ENCODE measurements at regions not wholly inside any gene's neighbourhood (a gene's known extent, or its start where the extent isn't known, plus 50 kb on each side); places are given as distances from the start of the nearest gene placed in this dataset.
"Not testable (repeated sequence)": the region's sequence is repeated elsewhere in the genome, so short reads cannot be mapped to it uniquely, and the experiment has no call there.

GRCh38 chr2:582289-582688 is 94.9 kb downstream of the TMEM18 start:
- not testable (repeated sequence) for H2BK5ac ChIP-seq (ENCODE audit: low read depth, low read length, poor library complexity); H4K12ac ChIP-seq (ENCODE audit: low read depth, low read length); H3K9me3 ChIP-seq (ENCODE audit: insufficient read depth, low read depth, low read length); H2BK12ac ChIP-seq (ENCODE audit: low read length); H3K4me2 ChIP-seq (ENCODE audit: low read length); H2BK120ac ChIP-seq (ENCODE audit: insufficient read depth, low read length, poor library complexity); H3K4me3 ChIP-seq (ENCODE audit: low read depth, low read length); H3K18ac ChIP-seq (ENCODE audit: low read length); H3K79me1 ChIP-seq (ENCODE audit: low read length); H3K36me3 ChIP-seq (ENCODE audit: control insufficient read depth in 1 of 2, insufficient read depth in 2 of 2, low read length in 2 of 2); H3K14ac ChIP-seq (ENCODE audit: low read length); DNase-seq; H3K23ac ChIP-seq (ENCODE audit: low read length); H3K9ac ChIP-seq (ENCODE audit: low read length); H3K27ac ChIP-seq (ENCODE audit: low read depth, low read length); H3K27me3 ChIP-seq (ENCODE audit: insufficient read depth, low read length); H2AFZ ChIP-seq (ENCODE audit: insufficient read depth, low read length, poor library complexity); H3K4me1 ChIP-seq (ENCODE audit: control insufficient read depth in 1 of 2, insufficient read depth in 2 of 2, low read length in 2 of 2); H2AK5ac ChIP-seq (ENCODE audit: low read length); H4K91ac ChIP-seq (ENCODE audit: low read depth, low read length); H3K4ac ChIP-seq (ENCODE audit: low read depth, low read length); H3K79me2 ChIP-seq (ENCODE audit: control insufficient read depth, insufficient read depth, low read length, poor library complexity); H4K8ac ChIP-seq (ENCODE audit: low read depth, low read length)
- no CpG with 5 or more reads among the region's 23 CpGs for WGBS (ENCODE audit: extremely low coverage, insufficient coverage, insufficient read length)

GRCh38 chr2:579961-580360 is 97.2 kb downstream of the TMEM18 start:
- Histone ChIP-seq H3K36me3 (ENCODE audit: control insufficient read depth in 1 of 2, insufficient read depth in 2 of 2, low read length in 2 of 2) (no peaks in the 10 kb centered on the region), H3K18ac (ENCODE audit: low read length) (no peak overlapping the region), H2BK120ac (ENCODE audit: insufficient read depth, low read length, poor library complexity) (no peak overlapping the region), H3K9ac (ENCODE audit: low read length) (no peak overlapping the region), H3K27me3 (ENCODE audit: insufficient read depth, low read length) (no peaks in the 10 kb centered on the region), H2BK5ac (ENCODE audit: low read depth, low read length, poor library complexity) (no peak overlapping the region), H2AFZ (ENCODE audit: insufficient read depth, low read length, poor library complexity) (no peak overlapping the region), H3K79me1 (ENCODE audit: low read length) (no peaks in the 10 kb centered on the region), H3K9me3 (ENCODE audit: insufficient read depth, low read depth, low read length) (peaks cover 11% of the 10 kb centered on the region), H3K4ac (ENCODE audit: low read depth, low read length) (no peak overlapping the region), H3K23ac (ENCODE audit: low read length) (no peak overlapping the region), H3K4me2 (ENCODE audit: low read length) (no peak overlapping the region), H2BK12ac (ENCODE audit: low read length) (no peak overlapping the region), H4K12ac (ENCODE audit: low read depth, low read length) (no peak overlapping the region), H3K14ac (ENCODE audit: low read length) (no peak overlapping the region), H3K4me3 (ENCODE audit: low read depth, low read length) (no peak overlapping the region), H3K79me2 (ENCODE audit: control insufficient read depth, insufficient read depth, low read length, poor library complexity) (no peaks in the 10 kb centered on the region), H2AK5ac (ENCODE audit: low read length) (no peak overlapping the region), H3K27ac (ENCODE audit: low read depth, low read length) (no peak overlapping the region), H4K91ac (ENCODE audit: low read depth, low read length) (no peak overlapping the region), H4K8ac (ENCODE audit: low read depth, low read length) (no peak overlapping the region), H3K4me1 (ENCODE audit: control insufficient read depth in 1 of 2, insufficient read depth in 2 of 2, low read length in 2 of 2) (no peaks in the 10 kb centered on the region)
- WGBS (ENCODE audit: extremely low coverage, insufficient coverage, insufficient read length), result no CpG with 5 or more reads among the region's 8 CpGs
- DNase-seq, result no peak

- Histone ChIP-seq H2AK5ac (ENCODE audit: low read length) (no peak overlapping the region), H3K4me3 (ENCODE audit: low read depth, low read length) (no peak overlapping the region), H3K4me1 (ENCODE audit: control insufficient read depth in 1 of 2, insufficient read depth in 2 of 2, low read length in 2 of 2) (no peaks in the 10 kb centered on the region), H3K14ac (ENCODE audit: low read length) (no peak overlapping the region), H3K4me2 (ENCODE audit: low read length) (no peak overlapping the region), H2BK120ac (ENCODE audit: insufficient read depth, low read length, poor library complexity) (no peak overlapping the region), H3K79me2 (ENCODE audit: control insufficient read depth, insufficient read depth, low read length, poor library complexity) (no peaks in the 10 kb centered on the region), H3K9ac (ENCODE audit: low read length) (no peak overlapping the region), H3K4ac (ENCODE audit: low read depth, low read length) (no peak overlapping the region), H3K18ac (ENCODE audit: low read length) (no peak overlapping the region), H3K36me3 (ENCODE audit: control insufficient read depth in 1 of 2, insufficient read depth in 2 of 2, low read length in 2 of 2) (no peaks in the 10 kb centered on the region), H3K9me3 (ENCODE audit: insufficient read depth, low read depth, low read length) (peaks cover 12% of the 10 kb centered on the region), H4K12ac (ENCODE audit: low read depth, low read length) (no peak overlapping the region), H3K27ac (ENCODE audit: low read depth, low read length) (no peak overlapping the region), H4K8ac (ENCODE audit: low read depth, low read length) (no peak overlapping the region), H3K79me1 (ENCODE audit: low read length) (no peaks in the 10 kb centered on the region), H2AFZ (ENCODE audit: insufficient read depth, low read length, poor library complexity) (no peak overlapping the region), H3K27me3 (ENCODE audit: insufficient read depth, low read length) (no peaks in the 10 kb centered on the region), H2BK5ac (ENCODE audit: low read depth, low read length, poor library complexity) (no peak overlapping the region), H2BK12ac (ENCODE audit: low read length) (no peak overlapping the region), H4K91ac (ENCODE audit: low read depth, low read length) (no peak overlapping the region), H3K23ac (ENCODE audit: low read length) (no peak overlapping the region)
- DNase-seq, result no peak
- WGBS (ENCODE audit: extremely low coverage, insufficient coverage, insufficient read length), result no CpG with 5 or more reads among the region's 9 CpGs
Observed at GRCh38 chr2:579351-579886, 97.8 kb downstream of the TMEM18 start.

- Histone ChIP-seq H3K9ac (ENCODE audit: low read length) (no peak overlapping the region), H2BK5ac (ENCODE audit: low read depth, low read length, poor library complexity) (no peak overlapping the region), H2AK5ac (ENCODE audit: low read length) (no peak overlapping the region), H3K79me1 (ENCODE audit: low read length) (no peaks in the 10 kb centered on the region), H3K27me3 (ENCODE audit: insufficient read depth, low read length) (no peaks in the 10 kb centered on the region), H3K27ac (ENCODE audit: low read depth, low read length) (no peak overlapping the region), H3K79me2 (ENCODE audit: control insufficient read depth, insufficient read depth, low read length, poor library complexity) (no peaks in the 10 kb centered on the region), H3K4me1 (ENCODE audit: control insufficient read depth in 1 of 2, insufficient read depth in 2 of 2, low read length in 2 of 2) (no peaks in the 10 kb centered on the region), H2AFZ (ENCODE audit: insufficient read depth, low read length, poor library complexity) (no peak overlapping the region), H3K9me3 (ENCODE audit: insufficient read depth, low read depth, low read length) (peaks cover 12% of the 10 kb centered on the region), H4K8ac (ENCODE audit: low read depth, low read length) (no peak overlapping the region), H4K12ac (ENCODE audit: low read depth, low read length) (no peak overlapping the region), H3K4ac (ENCODE audit: low read depth, low read length) (no peak overlapping the region), H3K14ac (ENCODE audit: low read length) (no peak overlapping the region), H3K23ac (ENCODE audit: low read length) (no peak overlapping the region), H2BK120ac (ENCODE audit: insufficient read depth, low read length, poor library complexity) (no peak overlapping the region), H3K18ac (ENCODE audit: low read length) (no peak overlapping the region), H4K91ac (ENCODE audit: low read depth, low read length) (no peak overlapping the region), H3K36me3 (ENCODE audit: control insufficient read depth in 1 of 2, insufficient read depth in 2 of 2, low read length in 2 of 2) (no peaks in the 10 kb centered on the region), H3K4me3 (ENCODE audit: low read depth, low read length) (no peak overlapping the region), H2BK12ac (ENCODE audit: low read length) (no peak overlapping the region), H3K4me2 (ENCODE audit: low read length) (no peak overlapping the region)
- no peak for DNase-seq
Observed at GRCh38 chr2:576292-576691, 100.9 kb downstream of the TMEM18 start.
